GM18498 (cell line): ENCODE measurements at regions not wholly inside any gene's neighbourhood (a gene's known extent, or its start where the extent isn't known, plus 50 kb on each side); places are given as distances from the start of the nearest gene placed in this dataset.

ENCODE experiments used
- ATAC-seq: cut with Tn5 transposase; IDR thresholded peaks from one replicate; pipeline ENCODE4 v1.9.1; 2021; ENCODE audit warnings: mild to moderate bottlenecking, moderate library complexity; ENCODE audit not compliant: unreplicated experiment

DNA sequence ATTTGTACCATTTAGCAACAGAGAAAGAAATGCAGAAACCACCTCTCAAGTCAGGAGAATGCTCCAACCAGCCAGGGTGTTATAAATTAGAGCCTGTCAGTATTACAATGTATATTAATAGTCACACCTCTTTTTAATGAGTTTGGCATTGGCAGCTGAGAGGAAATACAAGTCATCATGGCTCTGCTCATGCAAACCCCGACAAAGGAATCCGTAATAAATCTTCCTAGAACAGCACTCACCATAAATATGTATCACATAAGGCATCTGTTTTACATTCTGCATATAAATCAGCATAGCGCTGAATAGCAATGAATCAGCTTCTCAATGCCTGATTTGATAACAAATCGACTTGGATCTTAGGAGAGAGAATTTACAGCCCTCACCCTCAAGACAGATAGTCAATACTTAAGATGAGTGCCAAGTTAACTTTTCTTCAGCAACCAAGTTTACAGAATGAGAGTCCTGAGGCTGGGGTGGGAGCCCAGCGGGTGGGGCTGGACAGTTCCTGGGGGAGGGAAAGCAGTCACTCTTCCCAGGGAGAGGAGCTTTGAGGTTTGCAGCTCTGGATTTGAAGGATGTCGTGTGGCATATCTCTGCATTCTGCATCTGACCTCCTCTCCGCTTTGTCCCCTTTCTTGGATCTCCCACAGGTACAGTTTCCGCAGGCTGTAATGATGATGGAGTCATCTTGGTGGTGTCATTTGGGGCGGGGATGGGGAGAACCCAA lies 1034.4 kb upstream of the NR2F2 start:
- ATAC-seq, result no peak

DNA sequence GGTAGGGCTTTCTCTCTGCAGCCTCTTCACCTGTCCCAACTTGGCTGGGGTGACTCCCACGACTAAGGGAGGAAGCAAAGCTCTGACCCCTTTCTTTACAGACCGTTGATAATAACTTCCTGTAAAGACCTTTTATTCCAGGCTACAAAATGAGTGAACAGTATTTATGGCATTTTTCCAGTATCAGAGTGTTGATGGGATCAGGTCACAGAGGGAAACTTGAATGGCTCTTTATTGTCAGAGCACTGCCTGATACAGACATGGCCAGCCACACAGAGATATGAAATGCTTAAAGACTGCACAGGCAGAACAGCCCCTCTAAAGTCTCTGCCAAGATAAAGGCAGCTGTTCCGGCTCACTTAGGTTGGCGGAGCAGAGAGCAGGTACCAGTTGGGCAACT lies 1033.9 kb upstream of the NR2F2 start:
- ATAC-seq, result no peak

- ATAC-seq, result no peak
Measured at GRCh38 chr15:95298729-95299128, 1031.8 kb upstream of the NR2F2 start.

GRCh38 chr15:95300958-95301357 lies 1029.5 kb upstream of the NR2F2 start:
- ATAC-seq, result no peak

DNA sequence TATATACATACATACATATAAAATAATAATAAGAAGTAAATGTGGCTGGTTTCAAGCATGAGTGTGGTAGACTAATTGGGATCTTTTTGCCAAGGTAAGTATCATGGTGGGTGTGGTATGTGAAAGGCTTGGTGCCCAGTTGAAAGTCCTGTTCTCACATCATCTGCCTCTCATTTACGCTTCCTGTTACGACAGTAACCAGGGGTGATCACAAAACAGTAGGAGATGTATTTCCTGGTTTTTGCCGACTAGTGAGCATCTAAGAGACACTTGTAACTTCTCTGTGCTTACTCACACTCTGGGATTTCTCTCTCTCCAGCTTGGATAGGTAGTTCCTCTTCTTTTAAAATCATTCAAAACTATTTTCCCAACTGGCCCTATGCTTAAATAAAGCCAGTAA lies 1028.3 kb upstream of the NR2F2 start:
- ATAC-seq, result no peak

DNA sequence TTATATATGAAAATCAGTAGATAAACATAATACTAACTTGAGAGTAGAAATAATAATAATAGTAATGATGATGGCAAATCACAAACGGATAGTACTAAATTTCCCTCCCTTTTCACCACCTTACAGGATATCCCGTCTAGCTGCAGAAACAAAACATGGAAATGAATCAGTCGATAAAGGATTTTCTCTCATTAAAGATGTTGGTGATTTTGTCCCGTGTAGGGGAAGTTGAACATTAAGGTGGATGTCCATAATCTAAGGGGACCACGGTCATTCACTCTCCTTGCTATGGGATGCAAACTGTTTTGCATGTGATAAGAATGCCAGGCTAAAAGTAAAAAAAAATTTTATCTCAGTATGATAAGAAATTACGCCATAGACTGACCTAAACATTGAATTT lies 1027.7 kb upstream of the NR2F2 start:
- no peak for ATAC-seq

DNA sequence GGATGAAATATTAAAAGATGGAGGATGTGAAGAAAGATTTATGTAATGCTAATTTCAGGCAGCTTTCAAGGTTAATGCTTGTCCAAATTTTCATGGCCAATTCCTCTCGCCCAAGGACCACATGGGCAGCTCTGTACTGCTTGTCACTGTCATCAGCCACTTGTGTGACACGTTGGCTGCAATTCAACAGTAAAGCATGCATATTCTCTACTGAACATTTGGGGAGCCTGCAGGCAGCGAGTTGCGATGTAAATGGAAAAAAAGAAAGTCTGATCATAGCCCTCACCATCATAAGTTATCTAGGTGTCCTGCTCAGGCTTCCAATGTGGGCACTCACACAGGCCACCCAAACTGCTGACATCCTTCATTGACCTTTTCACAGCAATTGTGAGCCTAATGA lies 1026.8 kb upstream of the NR2F2 start:
- no peak for ATAC-seq

- no peak for ATAC-seq
Measured at GRCh38 chr15:95304151-95304946, 1026.2 kb upstream of the NR2F2 start.

GRCh38 chr15:95304947-95305400 lies 1025.5 kb upstream of the NR2F2 start:
- no peak for ATAC-seq

GRCh38 chr15:95307115-95307514 lies 1023.4 kb upstream of the NR2F2 start:
- ATAC-seq, result no peak

GRCh38 chr15:95319242-95319641 lies 1011.3 kb upstream of the NR2F2 start:
- ATAC-seq, result no peak

DNA sequence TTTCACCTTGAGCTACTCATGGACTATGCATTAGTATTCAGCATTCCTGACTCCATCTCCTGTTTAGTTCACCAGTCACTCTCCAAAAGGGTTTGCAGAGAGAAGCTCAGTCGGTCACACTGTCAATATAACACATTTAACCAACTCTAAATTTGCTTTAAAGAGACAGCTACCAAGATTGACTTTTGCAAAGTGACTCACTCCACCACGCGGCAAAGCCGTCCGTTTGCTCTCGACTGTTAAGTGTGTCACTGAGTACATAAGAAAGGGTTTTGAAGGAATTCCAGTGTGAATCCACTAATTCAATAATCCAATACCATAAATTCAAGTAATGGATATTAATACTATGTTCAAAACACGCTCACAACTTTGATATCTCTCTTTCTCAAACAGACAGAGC lies 1006.7 kb upstream of the NR2F2 start:
- no peak for ATAC-seq

DNA sequence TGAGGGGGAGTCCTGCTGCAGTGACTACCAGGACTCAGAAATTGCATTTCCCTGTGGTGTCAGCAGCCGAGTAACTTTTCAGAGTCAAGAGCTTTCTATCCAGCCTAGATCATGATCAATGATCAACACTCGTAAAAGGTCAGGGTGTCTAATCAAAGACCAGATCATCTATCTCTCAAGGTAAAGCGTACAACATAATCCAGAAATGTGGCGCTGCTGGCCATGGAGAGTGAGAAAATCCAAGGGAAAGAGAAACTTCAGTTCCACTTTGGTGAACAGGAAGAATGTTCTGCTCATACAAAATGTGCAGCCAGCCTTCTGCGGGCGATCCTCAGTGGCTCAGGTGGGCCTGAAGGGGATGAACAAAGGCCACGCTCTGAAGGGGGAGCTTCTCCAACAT lies 1005.8 kb upstream of the NR2F2 start:
- ATAC-seq, result no peak

- no peak for ATAC-seq
Measured at GRCh38 chr15:95325763-95326404, 1004.6 kb upstream of the NR2F2 start.

- ATAC-seq, result no peak
Measured at GRCh38 chr15:95326431-95327182, 1003.9 kb upstream of the NR2F2 start.

DNA sequence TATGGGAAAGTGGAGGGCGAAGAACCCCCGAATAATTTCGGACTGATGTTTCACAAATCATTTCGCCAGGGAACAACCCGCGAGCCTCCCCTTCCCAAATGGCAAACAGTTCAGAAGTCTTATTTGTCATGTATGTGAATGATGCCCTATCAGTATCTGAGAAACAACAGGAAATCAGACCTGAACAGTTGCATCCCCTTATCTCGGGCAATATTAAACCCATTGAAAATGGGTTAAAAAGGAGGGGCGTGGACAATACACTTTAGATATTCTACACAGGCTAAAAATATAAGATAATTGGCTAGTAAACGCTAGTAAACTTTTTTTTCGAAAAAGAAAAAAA lies 1003.3 kb upstream of the NR2F2 start:
- ATAC-seq, result no peak

GRCh38 chr15:95327661-95328060 lies 1002.8 kb upstream of the NR2F2 start:
- no peak for ATAC-seq

DNA sequence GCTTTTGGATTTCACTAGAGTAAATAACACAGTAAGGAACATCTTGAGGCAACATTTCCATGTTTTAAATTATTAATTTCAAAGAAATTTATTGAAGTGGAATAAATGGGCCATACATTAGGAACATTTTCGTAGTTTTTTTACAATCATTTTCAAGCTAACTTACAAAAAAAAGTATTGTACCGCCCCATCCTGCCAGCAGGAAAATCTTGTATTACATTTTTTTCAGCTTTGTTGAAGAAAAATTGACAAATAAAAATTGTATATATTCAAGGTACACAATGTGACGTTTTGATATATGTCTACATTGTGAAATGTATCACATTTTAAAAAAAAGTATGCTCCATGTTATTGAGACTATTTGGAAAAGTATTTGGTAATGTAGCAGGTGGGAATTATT lies 1001.9 kb upstream of the NR2F2 start:
- ATAC-seq, result no peak

- no peak for ATAC-seq
Measured at GRCh38 chr15:95329362-95329761, 1001.1 kb upstream of the NR2F2 start.

GRCh38 chr15:95341686-95342085 lies 988.8 kb upstream of the NR2F2 start:
- ATAC-seq, result no peak

DNA sequence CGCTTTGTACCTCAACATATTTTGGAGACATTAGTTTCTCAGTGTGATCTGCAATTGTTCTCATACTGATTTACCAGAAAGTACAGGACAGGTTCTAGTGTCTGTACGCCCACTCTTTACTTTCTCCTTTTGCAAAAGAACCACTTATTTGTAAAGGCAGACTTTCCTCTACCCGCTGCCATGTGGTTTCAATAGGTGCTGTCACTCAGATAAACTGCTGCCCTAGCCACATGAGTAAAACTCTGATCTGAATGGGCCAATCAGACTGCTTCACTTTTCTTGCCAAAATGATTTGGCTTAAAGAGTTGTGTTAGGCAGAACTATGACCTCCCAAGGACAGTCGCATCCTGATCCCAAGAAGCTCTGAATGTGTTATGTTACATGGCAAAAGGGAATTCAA lies 984.6 kb upstream of the NR2F2 start:
- ATAC-seq, result no peak
